ENCODE measurements at regions not wholly inside any gene's neighbourhood (a gene's known extent, or its start where the extent isn't known, plus 50 kb on each side); places are given as distances from the start of the nearest gene placed in this dataset.

DNA sequence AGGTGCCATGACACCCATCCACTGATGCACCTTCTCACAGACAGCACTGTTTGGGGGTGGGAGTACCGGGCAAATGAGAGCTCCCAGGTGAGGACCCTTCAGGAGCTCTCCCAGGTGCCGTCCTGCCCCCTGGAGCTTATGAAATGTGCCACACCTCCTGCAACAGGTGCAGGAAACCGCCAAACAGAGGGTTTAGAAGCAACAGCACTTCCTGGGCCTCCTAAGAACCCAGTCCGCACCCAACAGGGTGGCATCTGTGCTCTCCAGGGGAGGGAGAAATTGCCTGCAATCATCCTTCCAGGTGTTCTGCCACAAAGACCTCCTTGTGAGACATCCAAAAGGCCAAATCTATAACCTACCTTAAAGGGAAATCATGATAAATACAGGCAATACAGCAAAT, 87.7 kb upstream of the ATP1B1 start:
- no peak for DNase-seq
- ChIA-PET POLR2A (no interaction called here), CTCF (no interaction called here)
- intact Hi-C loops (cut with micrococcal nuclease; ENCODE audit: unreplicated experiment), result no loop called here
- H3K27ac Mint-ChIP-seq (ENCODE audit: unreplicated experiment), result no peak overlapping the region
- H3K27me3 Mint-ChIP-seq (ENCODE audit: insufficient read depth, unreplicated experiment), result no peaks in the 10 kb centered on the region
- peaks cover 7% of the 10 kb centered on the region for H3K4me1 Mint-ChIP-seq (ENCODE audit: low read depth, unreplicated experiment)
- no TSS peak for BruUV-seq (replicated peaks)
- no peaks in the 10 kb centered on the region for H3K36me3 Mint-ChIP-seq (ENCODE audit: insufficient read depth, unreplicated experiment)
- H3K27me3 ChIP-seq (replicated peaks; ENCODE audit: control insufficient read depth, insufficient read depth, low read length), result no peaks in the 10 kb centered on the region
- H3K4me3 ChIP-seq (ENCODE audit: low read depth, low read length), result no peak overlapping the region
- H3K4me1 ChIP-seq, result no peaks in the 10 kb centered on the region
- H3K9me3 ChIP-seq, result no peaks in the 10 kb centered on the region
- no peaks in the 10 kb centered on the region for H3K36me3 ChIP-seq (ENCODE audit: control insufficient read depth, insufficient read depth, low read length)
- TF ChIP-seq, protein P1, sequence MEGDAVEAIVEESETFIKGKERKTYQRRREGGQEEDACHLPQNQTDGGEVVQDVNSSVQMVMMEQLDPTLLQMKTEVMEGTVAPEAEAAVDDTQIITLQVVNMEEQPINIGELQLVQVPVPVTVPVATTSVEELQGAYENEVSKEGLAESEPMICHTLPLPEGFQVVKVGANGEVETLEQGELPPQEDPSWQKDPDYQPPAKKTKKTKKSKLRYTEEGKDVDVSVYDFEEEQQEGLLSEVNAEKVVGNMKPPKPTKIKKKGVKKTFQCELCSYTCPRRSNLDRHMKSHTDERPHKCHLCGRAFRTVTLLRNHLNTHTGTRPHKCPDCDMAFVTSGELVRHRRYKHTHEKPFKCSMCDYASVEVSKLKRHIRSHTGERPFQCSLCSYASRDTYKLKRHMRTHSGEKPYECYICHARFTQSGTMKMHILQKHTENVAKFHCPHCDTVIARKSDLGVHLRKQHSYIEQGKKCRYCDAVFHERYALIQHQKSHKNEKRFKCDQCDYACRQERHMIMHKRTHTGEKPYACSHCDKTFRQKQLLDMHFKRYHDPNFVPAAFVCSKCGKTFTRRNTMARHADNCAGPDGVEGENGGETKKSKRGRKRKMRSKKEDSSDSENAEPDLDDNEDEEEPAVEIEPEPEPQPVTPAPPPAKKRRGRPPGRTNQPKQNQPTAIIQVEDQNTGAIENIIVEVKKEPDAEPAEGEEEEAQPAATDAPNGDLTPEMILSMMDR (IDR thresholded peaks at IDR 0.05; ENCODE audit: insufficient read depth in 1 of 2, low read depth in 1 of 2, low read length in 1 of 2, severe bottlenecking in 1 of 2, unreplicated experiment in 1 of 2), result no peak
- H3K9me3 Mint-ChIP-seq (ENCODE audit: unreplicated experiment), result no peaks in the 10 kb centered on the region
- no peak overlapping the region for H3K4me3 Mint-ChIP-seq (ENCODE audit: unreplicated experiment)

GRCh38 chr1:169019419-169020058, 87.0 kb upstream of the ATP1B1 start:
- POLR2A ChIA-PET, result no interaction called here
- no peaks in the 10 kb centered on the region for H3K9me3 ChIP-seq
- BruUV-seq (replicated peaks), result no TSS peak
- no peak for DNase-seq
- no peaks in the 10 kb centered on the region for H3K27me3 ChIP-seq (replicated peaks; ENCODE audit: control insufficient read depth, insufficient read depth, low read length)
- H3K27me3 Mint-ChIP-seq (ENCODE audit: insufficient read depth, unreplicated experiment), result no peaks in the 10 kb centered on the region
- TF ChIP-seq, protein P1 (IDR thresholded peaks at IDR 0.05; ENCODE audit: insufficient read depth in 1 of 2, low read depth in 1 of 2, low read length in 1 of 2, severe bottlenecking in 1 of 2, unreplicated experiment in 1 of 2), result no peak
- no peaks in the 10 kb centered on the region for H3K36me3 Mint-ChIP-seq (ENCODE audit: insufficient read depth, unreplicated experiment)
- H3K27ac Mint-ChIP-seq (ENCODE audit: unreplicated experiment), result no peak overlapping the region
- no peaks in the 10 kb centered on the region for H3K36me3 ChIP-seq (ENCODE audit: control insufficient read depth, insufficient read depth, low read length)
- no peaks in the 10 kb centered on the region for H3K9me3 Mint-ChIP-seq (ENCODE audit: unreplicated experiment)
- H3K4me3 Mint-ChIP-seq (ENCODE audit: unreplicated experiment), result no peak overlapping the region
- no peak overlapping the region for H3K4me3 ChIP-seq (ENCODE audit: low read depth, low read length)
- intact Hi-C loops (cut with micrococcal nuclease; ENCODE audit: unreplicated experiment), result no loop called here
- no peaks in the 10 kb centered on the region for H3K4me1 ChIP-seq
- H3K4me1 Mint-ChIP-seq (ENCODE audit: low read depth, unreplicated experiment), result peaks cover 7% of the 10 kb centered on the region
- CTCF ChIA-PET, result no interaction called here

DNA sequence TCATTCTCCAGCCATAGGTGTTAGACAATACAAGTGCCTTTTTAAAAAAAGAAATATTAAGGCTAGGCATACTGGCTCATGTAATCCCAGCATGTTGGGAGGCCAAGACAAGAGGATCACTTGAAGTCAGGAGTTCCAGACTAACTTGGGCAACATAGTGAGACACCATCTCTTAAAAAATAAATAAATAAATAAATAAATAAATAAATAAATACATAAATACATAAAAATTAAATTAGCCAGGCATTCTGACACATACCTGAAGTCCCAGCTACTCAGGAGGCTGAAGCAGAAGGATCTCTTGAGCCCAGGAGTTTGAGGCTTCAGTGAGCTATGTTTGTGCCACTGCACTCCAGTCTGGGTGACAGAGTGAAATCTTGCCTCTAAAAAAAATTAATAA, 85.8 kb upstream of the ATP1B1 start:
- H3K27me3 Mint-ChIP-seq (ENCODE audit: insufficient read depth, unreplicated experiment), result no peaks in the 10 kb centered on the region
- Histone ChIP-seq H3K36me3 (ENCODE audit: control insufficient read depth, insufficient read depth, low read length) (no peaks in the 10 kb centered on the region), H3K4me3 (ENCODE audit: low read depth, low read length) (no peak overlapping the region), H3K9me3 (no peaks in the 10 kb centered on the region), H3K4me1 (no peaks in the 10 kb centered on the region), H3K27me3 (replicated peaks; ENCODE audit: control insufficient read depth, insufficient read depth, low read length) (no peaks in the 10 kb centered on the region)
- H3K27ac Mint-ChIP-seq (ENCODE audit: unreplicated experiment), result no peak overlapping the region
- no peaks in the 10 kb centered on the region for H3K9me3 Mint-ChIP-seq (ENCODE audit: unreplicated experiment)
- TF ChIP-seq, protein P1 (IDR thresholded peaks at IDR 0.05; ENCODE audit: insufficient read depth in 1 of 2, low read depth in 1 of 2, low read length in 1 of 2, severe bottlenecking in 1 of 2, unreplicated experiment in 1 of 2), result no peak
- intact Hi-C loops (cut with micrococcal nuclease; ENCODE audit: unreplicated experiment), result no loop called here
- peaks cover 7% of the 10 kb centered on the region for H3K4me1 Mint-ChIP-seq (ENCODE audit: low read depth, unreplicated experiment)
- CTCF ChIA-PET, result no interaction called here
- DNase-seq, result no peak
- no peaks in the 10 kb centered on the region for H3K36me3 Mint-ChIP-seq (ENCODE audit: insufficient read depth, unreplicated experiment)
- no peak overlapping the region for H3K4me3 Mint-ChIP-seq (ENCODE audit: unreplicated experiment)
- POLR2A ChIA-PET, result no interaction called here
- no TSS peak for BruUV-seq (replicated peaks)

All from Caco-2 (cell line).